Stimulated activated CD4-positive, alpha-beta T cell treated with anti-CD3 and anti-CD28 coated beads, Interleukin-2, amount 100 ng/mL, for 24 hours (primary cell): ENCODE measurements at regions not wholly inside any gene's neighbourhood (a gene's known extent, or its start where the extent isn't known, plus 50 kb on each side); places are given as distances from the start of the nearest gene placed in this dataset.

Source experiments
- DNase-seq, 2 donors: peaks; one replicate each; pipeline ENCODE4 v3.0.0-alpha.2; 2020

GRCh38 chr15:25171111-25171811, 216.5 kb downstream of the SNRPN start:
- peak in 1 of 2 donors; percentile 8 for DNase-seq

- peak in 1 of 2 donors; percentile 5 for DNase-seq
Observed at GRCh38 chr15:25171856-25172687, 217.3 kb downstream of the SNRPN start.

GRCh38 chr15:25172691-25173090, 217.9 kb downstream of the SNRPN start:
- DNase-seq: peak in 1 of 2 donors; percentile 8

GRCh38 chr15:25173241-25174028, 218.6 kb downstream of the SNRPN start:
- peak in 1 of 2 donors; percentile 4 for DNase-seq

- DNase-seq: peak in 1 of 2 donors; percentile 4
Observed at GRCh38 chr15:25174149-25174548, 219.4 kb downstream of the SNRPN start.

- peak in 1 of 2 donors; percentile 4 for DNase-seq
Observed at GRCh38 chr15:25175033-25175788, 220.4 kb downstream of the SNRPN start.

- DNase-seq: peak in 1 of 2 donors; percentile 5
Observed at GRCh38 chr15:25175789-25176615, 221.2 kb downstream of the SNRPN start.

- no peak for DNase-seq
Observed at GRCh38 chr15:25176616-25176923, 221.8 kb downstream of the SNRPN start.

GRCh38 chr15:25176991-25177954, 222.5 kb downstream of the SNRPN start:
- DNase-seq: peak in 1 of 2 donors; percentile 12

GRCh38 chr15:25177955-25178801, 223.4 kb downstream of the SNRPN start:
- no peak for DNase-seq

GRCh38 chr15:25178835-25179672, 224.3 kb downstream of the SNRPN start:
- peak in 1 of 2 donors; percentile 6 for DNase-seq

- peak in 1 of 2 donors; percentile 11 for DNase-seq
Observed at GRCh38 chr15:25179673-25180511, 225.1 kb downstream of the SNRPN start.

- DNase-seq: peak in 1 of 2 donors; percentile 5
Observed at GRCh38 chr15:25180606-25181292, 226.0 kb downstream of the SNRPN start.

- peak in 1 of 2 donors; percentile 9 for DNase-seq
Observed at GRCh38 chr15:25181293-25182097, 226.7 kb downstream of the SNRPN start.

GRCh38 chr15:25182098-25182478, 227.3 kb downstream of the SNRPN start:
- DNase-seq: no peak
